ENCODE measurements at regions not wholly inside any gene's neighbourhood (a gene's known extent, or its start where the extent isn't known, plus 50 kb on each side); places are given as distances from the start of the nearest gene placed in this dataset.

- Histone ChIP-seq H3K4me1 (peaks cover 18% of the 10 kb centered on the region), H3K27ac (peak overlapping the region; percentile 31), H3K36me3 (no peaks in the 10 kb centered on the region), H3K27me3 (no peaks in the 10 kb centered on the region), H3K9me3 (replicated peaks) (no peaks in the 10 kb centered on the region), H3K4me3 (peak overlapping the region; percentile 24)
- DNase-seq, result peak; percentile 33 to 57
Measured at GRCh38 chr14:50000380-50001150, 107.7 kb downstream of the ARF6 start.

DNA sequence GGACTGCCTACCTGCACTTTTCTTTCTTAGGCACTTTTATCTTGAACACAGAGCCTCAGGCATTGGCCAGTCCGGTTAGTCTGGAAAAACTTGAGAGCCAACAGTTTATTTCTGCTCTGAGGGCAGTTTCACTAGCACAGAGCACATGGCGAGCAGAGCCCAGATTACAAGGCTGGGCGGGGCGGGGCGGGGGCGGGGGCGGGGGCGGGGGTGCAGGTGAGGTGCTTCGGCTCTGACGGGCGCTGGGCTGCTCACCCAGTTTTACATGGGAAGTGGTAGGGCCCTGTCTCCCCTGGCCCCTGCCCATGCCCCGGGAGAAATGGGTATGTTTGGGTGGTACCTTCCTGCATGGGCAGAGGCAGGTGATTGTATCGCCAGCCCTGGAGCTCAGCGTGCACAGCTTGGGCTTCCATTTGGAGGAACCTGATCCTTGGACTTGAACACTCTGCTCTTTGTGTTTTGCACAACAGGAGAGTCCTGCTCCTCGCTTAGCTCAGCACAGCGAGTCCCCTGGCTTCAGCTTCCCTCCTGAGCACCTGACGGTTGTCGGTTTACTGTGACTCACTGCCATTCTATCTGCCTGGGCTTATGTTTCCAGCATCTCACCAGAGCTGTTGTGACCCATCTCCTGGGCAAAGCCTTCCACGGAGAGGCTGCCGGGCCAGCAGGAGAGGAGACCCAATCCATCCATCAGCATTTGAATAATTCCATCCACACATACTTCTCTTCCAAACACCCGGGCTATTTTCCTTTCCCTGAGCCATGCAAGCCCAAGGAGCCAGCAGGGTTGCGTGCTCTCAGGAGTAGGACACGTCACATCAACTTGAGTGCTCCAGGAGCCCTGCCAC lies 108.5 kb downstream of the ARF6 start:
- Histone ChIP-seq H3K9me3 (replicated peaks) (no peaks in the 10 kb centered on the region), H3K36me3 (no peaks in the 10 kb centered on the region), H3K4me1 (peaks cover 18% of the 10 kb centered on the region), H3K4me3 (no peak overlapping the region), H3K27ac (peak overlapping the region; percentile 5; the same call in 1 of the 2 replicates), H3K27me3 (no peaks in the 10 kb centered on the region)
- peak; percentile 26 to 60 for DNase-seq

GRCh38 chr14:50001999-50002925 lies 109.4 kb downstream of the ARF6 start:
- no peaks in the 10 kb centered on the region for H3K36me3 ChIP-seq
- H3K27me3 ChIP-seq, result no peaks in the 10 kb centered on the region
- H3K9me3 ChIP-seq (replicated peaks), result no peaks in the 10 kb centered on the region
- DNase-seq, result no peak
- H3K4me1 ChIP-seq, result peaks cover 18% of the 10 kb centered on the region
- no peak overlapping the region for H3K27ac ChIP-seq
- no peak overlapping the region for H3K4me3 ChIP-seq

- no peak for DNase-seq
- Histone ChIP-seq H3K27ac (no peak overlapping the region), H3K4me1 (peaks cover 18% of the 10 kb centered on the region), H3K36me3 (no peaks in the 10 kb centered on the region), H3K27me3 (no peaks in the 10 kb centered on the region), H3K9me3 (replicated peaks) (no peaks in the 10 kb centered on the region), H3K4me3 (peak overlapping the region; percentile 63)
Measured at GRCh38 chr14:50002926-50003212, 110.0 kb downstream of the ARF6 start.

DNA sequence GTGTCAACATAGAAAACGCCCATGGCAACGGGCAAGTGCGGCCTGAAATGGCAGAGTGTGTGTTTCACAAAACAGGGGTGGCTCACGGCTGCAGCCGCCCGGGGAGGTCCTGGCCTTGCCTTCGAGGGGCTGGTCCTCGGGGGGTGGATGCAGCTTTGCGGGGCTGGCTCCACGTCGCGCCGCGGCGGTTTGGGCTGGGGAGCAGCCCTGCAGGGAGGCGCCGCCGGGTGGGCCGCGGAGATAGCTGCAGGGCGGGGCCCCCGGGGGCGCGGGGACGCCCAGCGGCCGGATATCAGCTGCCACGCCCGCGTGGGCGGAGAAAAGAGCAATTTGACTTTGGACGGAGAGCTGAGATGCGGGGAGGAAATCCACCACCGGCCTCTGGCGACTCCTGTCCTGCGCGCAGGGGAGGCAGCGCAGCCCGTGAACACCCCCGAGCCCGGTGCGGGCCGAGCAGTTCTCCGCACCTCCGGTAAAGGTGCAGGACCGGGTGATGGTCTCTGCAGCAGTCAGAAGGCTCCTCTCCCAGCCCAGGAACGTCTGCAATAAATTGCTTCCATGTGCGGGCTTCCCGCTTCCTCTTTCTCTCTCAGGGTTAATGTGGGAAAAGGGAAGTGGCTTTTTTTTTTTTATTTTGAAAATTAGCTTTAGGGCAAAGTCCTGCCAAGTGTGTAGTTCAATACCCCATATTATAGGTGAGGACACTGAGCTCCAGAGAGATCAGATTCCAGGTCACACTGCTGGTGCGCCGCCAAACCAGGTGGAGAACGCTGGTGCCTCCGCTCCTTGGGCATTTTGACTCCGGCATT lies 110.5 kb downstream of the ARF6 start:
- no peaks in the 10 kb centered on the region for H3K9me3 ChIP-seq (replicated peaks)
- H3K4me3 ChIP-seq, result peak overlapping the region; percentile 63
- H3K27me3 ChIP-seq, result no peaks in the 10 kb centered on the region
- H3K4me1 ChIP-seq, result peaks cover 18% of the 10 kb centered on the region
- peak; percentile 45 to 57 for DNase-seq
- H3K27ac ChIP-seq, result no peak overlapping the region
- H3K36me3 ChIP-seq, result no peaks in the 10 kb centered on the region

GRCh38 chr14:50006141-50006540 lies 110.2 kb downstream of the VCPKMT start:
- Histone ChIP-seq H3K9me3 (replicated peaks) (no peaks in the 10 kb centered on the region), H3K4me3 (no peak overlapping the region), H3K4me1 (peaks cover 9% of the 10 kb centered on the region; the same call in 1 of the 2 replicates), H3K36me3 (no peaks in the 10 kb centered on the region), H3K27ac (no peak overlapping the region), H3K27me3 (no peaks in the 10 kb centered on the region)
- DNase-seq, result no peak

DNA sequence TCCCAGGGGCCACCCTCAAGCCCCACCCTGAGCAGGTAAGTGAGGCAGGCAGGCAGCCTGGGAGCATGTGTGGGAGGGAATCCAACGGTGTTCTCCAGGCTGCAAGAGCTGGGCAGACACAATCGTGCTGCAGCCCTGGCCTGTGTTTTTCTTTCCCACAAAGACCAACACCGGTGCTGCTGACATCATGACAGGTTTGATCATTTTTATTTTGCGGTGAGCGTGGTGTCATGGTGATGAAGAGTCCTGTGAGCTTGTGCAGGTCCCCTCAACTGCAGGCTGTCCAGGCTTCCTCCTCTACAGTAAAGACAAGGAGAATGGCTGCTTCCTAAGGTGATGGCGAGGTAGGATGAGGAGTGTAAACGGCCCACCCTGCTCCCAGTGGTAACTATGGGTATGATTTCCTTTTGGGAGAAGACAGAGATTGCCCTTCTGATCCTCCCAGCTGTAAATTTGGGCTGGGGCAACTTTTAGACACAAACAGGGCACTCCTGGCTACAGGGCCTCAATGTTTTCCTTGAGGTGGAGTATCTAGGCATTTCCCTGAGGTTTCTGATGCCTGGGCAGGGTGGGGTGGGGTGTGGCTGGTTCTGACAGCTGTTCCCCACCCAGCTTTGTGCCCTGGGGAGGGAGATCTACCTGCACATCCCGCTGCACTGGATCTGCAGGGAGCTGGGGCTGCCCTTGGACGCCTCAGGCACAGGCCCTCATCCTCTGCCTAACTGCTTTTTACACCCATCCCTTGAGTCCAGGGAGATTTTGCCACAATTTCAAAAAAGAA lies 109.1 kb downstream of the VCPKMT start:
- no peak for DNase-seq
- Histone ChIP-seq H3K27me3 (no peaks in the 10 kb centered on the region), H3K4me3 (no peak overlapping the region), H3K36me3 (no peaks in the 10 kb centered on the region), H3K9me3 (replicated peaks) (no peaks in the 10 kb centered on the region), H3K27ac (no peak overlapping the region), H3K4me1 (peaks cover 4% of the 10 kb centered on the region; the same call in 1 of the 2 replicates)

DNA sequence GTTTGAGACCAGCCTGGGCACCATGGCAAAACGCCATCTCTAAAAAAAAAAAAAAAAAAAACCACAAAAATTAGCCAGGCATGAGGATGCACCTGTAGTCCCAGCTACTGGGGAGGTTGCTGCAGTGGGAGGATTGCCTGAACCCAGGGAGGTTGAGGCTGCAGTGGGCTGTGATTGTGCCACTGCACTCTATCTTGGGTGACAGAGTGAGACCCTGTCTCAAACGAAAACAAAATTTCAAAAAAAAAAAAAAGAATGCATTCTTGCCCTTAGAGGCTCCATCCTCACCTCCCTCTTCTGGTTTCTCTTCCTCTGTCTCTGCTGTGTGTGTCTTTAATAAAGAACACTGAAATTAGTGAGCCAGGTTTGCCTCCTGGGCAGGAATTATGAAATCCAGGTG lies 107.8 kb downstream of the VCPKMT start:
- no peak for DNase-seq
- H3K4me3 ChIP-seq, result no peak overlapping the region
- H3K36me3 ChIP-seq, result no peaks in the 10 kb centered on the region
- H3K9me3 ChIP-seq (replicated peaks), result no peaks in the 10 kb centered on the region
- H3K27me3 ChIP-seq, result no peaks in the 10 kb centered on the region
- H3K4me1 ChIP-seq, result no peaks in the 10 kb centered on the region
- H3K27ac ChIP-seq, result no peak overlapping the region

- H3K27me3 ChIP-seq, result no peaks in the 10 kb centered on the region
- no peak overlapping the region for H3K27ac ChIP-seq
- no peak overlapping the region for H3K4me3 ChIP-seq
- no peak for DNase-seq
- H3K36me3 ChIP-seq, result no peaks in the 10 kb centered on the region
- H3K4me1 ChIP-seq, result no peaks in the 10 kb centered on the region
- H3K9me3 ChIP-seq (replicated peaks), result no peaks in the 10 kb centered on the region
Measured at GRCh38 chr14:50008974-50009373, 107.4 kb downstream of the VCPKMT start.

DNA sequence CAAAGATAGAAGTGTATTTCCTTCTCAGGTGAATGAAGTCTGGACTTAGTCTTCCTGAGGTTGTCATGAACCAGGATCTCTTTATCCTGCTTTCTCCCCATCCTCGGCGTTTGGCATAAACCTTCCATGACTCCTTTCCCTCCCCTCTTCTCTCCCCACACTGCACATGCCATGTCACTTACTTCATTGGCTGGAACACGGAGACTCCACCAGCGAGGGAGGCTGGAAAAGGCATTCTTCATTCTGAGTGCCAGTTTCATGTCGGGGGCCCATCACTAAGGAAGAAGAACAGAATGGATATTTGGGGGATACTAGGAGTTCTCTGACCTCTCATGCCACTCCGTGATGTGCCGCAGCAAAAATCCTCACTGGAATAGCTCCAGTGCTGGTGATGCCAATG lies 105.6 kb downstream of the VCPKMT start:
- DNase-seq, result no peak
- H3K27ac ChIP-seq, result no peak overlapping the region
- no peaks in the 10 kb centered on the region for H3K4me1 ChIP-seq

DNA sequence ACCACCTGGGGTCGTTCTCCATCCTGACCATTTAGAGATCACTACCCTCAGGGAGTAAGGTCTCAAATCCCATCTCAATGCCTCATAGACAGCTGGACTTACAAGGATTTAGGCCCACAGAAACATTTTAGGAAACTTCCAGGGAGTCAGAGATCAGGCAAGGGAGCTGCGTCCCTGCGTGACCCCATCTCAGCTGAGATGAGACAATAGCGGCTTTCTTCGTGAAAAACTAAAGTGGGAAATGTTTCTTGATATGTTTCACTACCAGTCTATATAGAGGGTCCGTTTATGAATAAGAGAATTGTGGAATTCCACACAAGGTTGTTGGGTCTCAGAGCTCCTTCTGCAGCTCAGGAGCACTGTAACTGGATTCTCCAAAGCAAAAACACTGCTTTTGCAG lies 105.1 kb downstream of the VCPKMT start:
- Histone ChIP-seq H3K27me3 (no peaks in the 10 kb centered on the region), H3K4me1 (no peaks in the 10 kb centered on the region), H3K27ac (no peak overlapping the region), H3K36me3 (no peaks in the 10 kb centered on the region), H3K4me3 (no peak overlapping the region), H3K9me3 (replicated peaks) (no peaks in the 10 kb centered on the region)
- no peak for DNase-seq

More for the DNA sequence above, 105.6 kb downstream of the VCPKMT start:
- H3K36me3 ChIP-seq, result no peaks in the 10 kb centered on the region
- H3K9me3 ChIP-seq (replicated peaks), result no peaks in the 10 kb centered on the region
- H3K27me3 ChIP-seq, result no peaks in the 10 kb centered on the region
- H3K4me3 ChIP-seq, result no peak overlapping the region

DNA sequence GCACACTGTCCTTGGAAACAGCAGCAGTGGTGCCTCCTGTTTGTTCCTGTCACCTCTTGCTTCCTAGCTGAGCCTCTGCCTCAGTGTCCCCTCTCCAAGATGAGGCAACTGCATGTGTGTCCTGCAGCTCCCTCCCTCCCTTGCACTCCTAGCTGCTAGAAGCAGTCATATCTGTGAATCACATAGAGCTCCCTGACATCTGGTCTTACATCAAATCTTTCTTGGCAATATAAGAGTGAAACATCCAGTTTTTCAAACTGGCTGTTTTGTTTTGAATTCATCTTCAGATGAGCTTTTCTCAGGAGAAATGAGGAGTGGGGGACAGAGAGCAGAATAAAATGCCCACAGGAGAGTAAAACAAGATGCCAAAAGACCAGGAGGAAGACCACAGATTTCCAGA lies 103.7 kb downstream of the VCPKMT start:
- no peak overlapping the region for H3K4me3 ChIP-seq
- H3K27me3 ChIP-seq, result no peaks in the 10 kb centered on the region
- no peaks in the 10 kb centered on the region for H3K36me3 ChIP-seq
- no peaks in the 10 kb centered on the region for H3K9me3 ChIP-seq (replicated peaks)
- no peaks in the 10 kb centered on the region for H3K4me1 ChIP-seq
- DNase-seq, result no peak
- no peak overlapping the region for H3K27ac ChIP-seq

- Histone ChIP-seq H3K36me3 (no peaks in the 10 kb centered on the region), H3K9me3 (replicated peaks) (no peaks in the 10 kb centered on the region), H3K27me3 (no peaks in the 10 kb centered on the region), H3K4me3 (no peak overlapping the region), H3K27ac (no peak overlapping the region), H3K4me1 (no peaks in the 10 kb centered on the region)
- no peak for DNase-seq
Measured at GRCh38 chr14:50013198-50013918, 103.0 kb downstream of the VCPKMT start.

Data from SJCRH30 (cell line).